Endodermal cell (in vitro differentiated cells): ENCODE measurements at regions not wholly inside any gene's neighbourhood (a gene's known extent, or its start where the extent isn't known, plus 50 kb on each side); places are given as distances from the start of the nearest gene placed in this dataset.

Experiments used
- DNase-seq: peaks from one replicate; pipeline ENCODE4 v3.0.0-alpha.2; 2017
- H3K27ac ChIP-seq: 2 replicates; pipeline ENCODE4 v1.5.1; 2013; ENCODE audit warnings: mild to moderate bottlenecking, low read depth, low read length, moderate library complexity
- H3K27me3 ChIP-seq: 2 replicates; pipeline ENCODE4 v1.6.1; 2013; ENCODE audit warnings: mild to moderate bottlenecking, low read length, moderate library complexity; ENCODE audit not compliant: insufficient read depth, control insufficient read depth, poor library complexity, severe bottlenecking
- H3K36me3 ChIP-seq: 2 replicates; pipeline ENCODE4 v1.7.0; 2013; ENCODE audit warnings: mild to moderate bottlenecking, low read length, moderate library complexity; ENCODE audit not compliant: control insufficient read depth, insufficient read depth
- H3K4me1 ChIP-seq: one replicate; pipeline ENCODE4 v1.7.0; 2013; ENCODE audit warnings: low read length; ENCODE audit not compliant: control insufficient read depth, insufficient read depth
- H3K4me3 ChIP-seq: 2 replicates; pipeline ENCODE4 v1.5.1; 2013; ENCODE audit warnings: mild to moderate bottlenecking, low read length, moderate library complexity
- H3K9ac ChIP-seq: 2 replicates; pipeline ENCODE4 v1.6.1; 2013; ENCODE audit warnings: mild to moderate bottlenecking, low read length, moderate library complexity; ENCODE audit not compliant: poor library complexity, severe bottlenecking; ENCODE audit errors: extremely low read depth
- H3K9me3 ChIP-seq: 2 replicates; pipeline ENCODE4 v1.6.1; 2013; ENCODE audit warnings: mild to moderate bottlenecking, low read length, moderate library complexity; ENCODE audit not compliant: control insufficient read depth
- H3K27ac Mint-ChIP-seq: 2 replicates; pipeline ENCODE4 v1.8.0; 2020; ENCODE audit warnings: mixed read lengths
- H3K27me3 Mint-ChIP-seq: 2 replicates; pipeline ENCODE4 v1.8.0; 2021; ENCODE audit warnings: mild to moderate bottlenecking, mixed read lengths; ENCODE audit not compliant: insufficient read depth
- H3K36me3 Mint-ChIP-seq: 2 replicates; pipeline ENCODE4 v1.8.0; 2020; ENCODE audit warnings: low read depth, mixed read lengths
- H3K4me1 Mint-ChIP-seq: 2 replicates; pipeline ENCODE4 v1.8.0; 2020; ENCODE audit warnings: mixed read lengths
- H3K4me3 Mint-ChIP-seq: 2 replicates; pipeline ENCODE4 v1.8.0; 2020; ENCODE audit warnings: mild to moderate bottlenecking, moderate library complexity, mixed read lengths
- H3K9me3 Mint-ChIP-seq: 2 replicates; pipeline ENCODE4 v1.8.0; 2020; ENCODE audit warnings: mild to moderate bottlenecking, mixed read lengths
- WGBS, 2 experiments: methylation state at CpG; one replicate each; pipeline versions ENCODE4 v1.1.5 to v1.1.7; 2013; ENCODE audit warnings: missing lambda C conversion rate in 2 of 2, mixed read lengths in 1 of 2; ENCODE audit not compliant: insufficient coverage in 1 of 2, insufficient read length in 1 of 2; 5-methylcytosine and 5-hydroxymethylcytosine counted together
- TF ChIP-seq, protein P1 (sequence below): fragments of 200-600 bp; sonication (generic); conservative IDR thresholded peaks from 2 replicates; pipeline ENCODE4 v1.5.0; 2021; ENCODE audit warnings: antibody characterized with exemption, mild to moderate bottlenecking

DNA sequence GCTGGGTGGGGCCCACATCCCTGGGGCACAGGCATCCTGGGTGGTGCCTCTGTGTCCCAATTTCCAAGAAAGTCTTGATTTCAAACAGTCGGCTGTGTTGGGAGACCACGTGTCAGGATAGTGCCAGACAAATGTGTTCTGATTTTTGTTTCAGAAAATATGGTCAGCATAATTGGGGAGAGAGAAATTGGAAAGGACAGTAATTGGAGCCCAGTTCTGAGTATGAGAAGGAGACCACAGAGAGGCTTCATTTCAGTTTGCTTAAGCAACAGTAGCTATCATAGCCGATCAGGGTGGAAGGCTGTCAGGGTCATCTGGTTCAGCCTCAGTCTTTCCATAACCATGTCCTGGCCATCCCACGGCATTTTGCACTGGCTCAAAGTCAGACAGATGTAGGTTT, 220.7 kb downstream of the CDC5L start:
- no peak for DNase-seq
- TF ChIP-seq, protein P1, sequence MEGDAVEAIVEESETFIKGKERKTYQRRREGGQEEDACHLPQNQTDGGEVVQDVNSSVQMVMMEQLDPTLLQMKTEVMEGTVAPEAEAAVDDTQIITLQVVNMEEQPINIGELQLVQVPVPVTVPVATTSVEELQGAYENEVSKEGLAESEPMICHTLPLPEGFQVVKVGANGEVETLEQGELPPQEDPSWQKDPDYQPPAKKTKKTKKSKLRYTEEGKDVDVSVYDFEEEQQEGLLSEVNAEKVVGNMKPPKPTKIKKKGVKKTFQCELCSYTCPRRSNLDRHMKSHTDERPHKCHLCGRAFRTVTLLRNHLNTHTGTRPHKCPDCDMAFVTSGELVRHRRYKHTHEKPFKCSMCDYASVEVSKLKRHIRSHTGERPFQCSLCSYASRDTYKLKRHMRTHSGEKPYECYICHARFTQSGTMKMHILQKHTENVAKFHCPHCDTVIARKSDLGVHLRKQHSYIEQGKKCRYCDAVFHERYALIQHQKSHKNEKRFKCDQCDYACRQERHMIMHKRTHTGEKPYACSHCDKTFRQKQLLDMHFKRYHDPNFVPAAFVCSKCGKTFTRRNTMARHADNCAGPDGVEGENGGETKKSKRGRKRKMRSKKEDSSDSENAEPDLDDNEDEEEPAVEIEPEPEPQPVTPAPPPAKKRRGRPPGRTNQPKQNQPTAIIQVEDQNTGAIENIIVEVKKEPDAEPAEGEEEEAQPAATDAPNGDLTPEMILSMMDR, result no peak
- Mint-ChIP-seq H3K36me3 (no peaks in the 10 kb centered on the region), H3K4me3 (no peak overlapping the region), H3K4me1 (no peaks in the 10 kb centered on the region), H3K27me3 (no peaks in the 10 kb centered on the region), H3K9me3 (no peaks in the 10 kb centered on the region), H3K27ac (no peak overlapping the region)
- no peaks in the 10 kb centered on the region for H3K9me3 ChIP-seq
- H3K4me1 ChIP-seq, result no peaks in the 10 kb centered on the region
- no peak overlapping the region for H3K9ac ChIP-seq
- no peak overlapping the region for H3K27ac ChIP-seq
- no peaks in the 10 kb centered on the region for H3K36me3 ChIP-seq
- no peaks in the 10 kb centered on the region for H3K27me3 ChIP-seq
- 81 to 91% methylated on average over 4 of the region's 4 CpGs for WGBS, 2 experiments
- H3K4me3 ChIP-seq, result no peak overlapping the region

DNA sequence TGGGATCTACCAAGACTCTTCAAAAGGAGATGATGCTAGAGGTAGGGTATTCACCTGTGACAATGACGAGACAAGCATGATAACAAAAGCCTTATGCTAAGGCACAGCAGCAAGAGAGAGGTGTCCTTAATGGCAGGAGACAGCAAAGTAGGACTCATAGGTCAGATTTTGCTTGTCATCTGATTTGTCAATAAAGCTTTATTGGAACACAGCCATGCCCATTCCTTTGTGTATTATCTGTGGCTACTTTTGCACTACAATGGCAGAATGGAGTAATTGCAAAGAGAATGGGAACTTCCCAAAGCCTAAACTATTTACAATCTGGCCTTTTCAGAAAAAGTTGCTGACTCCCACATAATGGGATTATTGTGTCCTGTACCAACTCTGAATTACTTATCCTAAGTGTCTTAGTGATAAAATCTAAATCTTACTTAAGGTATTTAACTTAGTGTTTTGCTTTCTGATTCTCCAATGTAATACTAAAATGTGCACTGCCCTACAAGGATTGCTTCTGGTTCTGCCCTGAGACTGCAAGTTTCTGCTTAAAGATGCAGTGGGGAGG, 221.6 kb downstream of the CDC5L start:
- TF ChIP-seq, protein P1, result no peak
- no peak overlapping the region for H3K4me3 Mint-ChIP-seq
- no peaks in the 10 kb centered on the region for H3K27me3 Mint-ChIP-seq
- H3K27ac Mint-ChIP-seq, result no peak overlapping the region
- no peaks in the 10 kb centered on the region for H3K4me1 Mint-ChIP-seq
- 92% methylated on average over 1 of the region's 1 CpG for WGBS, 2 experiments
- no peaks in the 10 kb centered on the region for H3K9me3 Mint-ChIP-seq
- H3K36me3 ChIP-seq, result no peaks in the 10 kb centered on the region
- H3K9ac ChIP-seq, result no peak overlapping the region
- no peaks in the 10 kb centered on the region for H3K9me3 ChIP-seq
- DNase-seq, result no peak
- no peaks in the 10 kb centered on the region for H3K36me3 Mint-ChIP-seq
- no peak overlapping the region for H3K27ac ChIP-seq
- H3K4me3 ChIP-seq, result no peak overlapping the region
- no peaks in the 10 kb centered on the region for H3K27me3 ChIP-seq
- no peaks in the 10 kb centered on the region for H3K4me1 ChIP-seq

DNA sequence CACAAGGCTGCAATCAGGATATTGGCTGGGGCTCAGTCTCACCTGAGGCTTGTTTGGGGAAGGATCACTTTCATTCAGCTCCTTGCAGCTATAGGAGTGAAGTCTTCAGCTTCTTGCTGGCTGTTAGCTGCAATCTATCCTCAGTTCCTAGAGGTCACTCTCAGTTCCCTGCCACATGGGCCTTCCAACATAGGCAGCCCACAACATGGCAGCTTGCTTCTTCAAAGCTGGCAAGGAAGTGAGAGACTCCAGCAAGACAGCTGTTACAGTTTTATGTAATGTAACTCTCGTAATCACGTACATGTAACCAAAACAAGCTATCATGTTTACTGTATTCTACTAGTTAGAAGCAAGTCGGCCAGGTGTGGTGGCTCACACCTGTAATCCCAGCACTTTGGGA, 226.9 kb downstream of the CDC5L start:
- Histone ChIP-seq H3K27ac (no peak overlapping the region), H3K27me3 (no peaks in the 10 kb centered on the region), H3K9me3 (no peaks in the 10 kb centered on the region), H3K36me3 (no peaks in the 10 kb centered on the region), H3K9ac (no peak overlapping the region), H3K4me1 (no peaks in the 10 kb centered on the region), H3K4me3 (no peak overlapping the region)
- no peaks in the 10 kb centered on the region for H3K4me1 Mint-ChIP-seq
- H3K27me3 Mint-ChIP-seq, result no peaks in the 10 kb centered on the region
- H3K27ac Mint-ChIP-seq, result no peak overlapping the region
- no peaks in the 10 kb centered on the region for H3K9me3 Mint-ChIP-seq
- DNase-seq, result no peak
- no peak overlapping the region for H3K4me3 Mint-ChIP-seq
- 74 to 98% methylated on average over 2 to 3 of the region's 3 CpGs for WGBS, 2 experiments
- H3K36me3 Mint-ChIP-seq, result no peaks in the 10 kb centered on the region
- TF ChIP-seq, protein P1, result no peak
